ENCODE measurements at regions not wholly inside any gene's neighbourhood (a gene's known extent, or its start where the extent isn't known, plus 50 kb on each side); places are given as distances from the start of the nearest gene placed in this dataset.

DNA sequence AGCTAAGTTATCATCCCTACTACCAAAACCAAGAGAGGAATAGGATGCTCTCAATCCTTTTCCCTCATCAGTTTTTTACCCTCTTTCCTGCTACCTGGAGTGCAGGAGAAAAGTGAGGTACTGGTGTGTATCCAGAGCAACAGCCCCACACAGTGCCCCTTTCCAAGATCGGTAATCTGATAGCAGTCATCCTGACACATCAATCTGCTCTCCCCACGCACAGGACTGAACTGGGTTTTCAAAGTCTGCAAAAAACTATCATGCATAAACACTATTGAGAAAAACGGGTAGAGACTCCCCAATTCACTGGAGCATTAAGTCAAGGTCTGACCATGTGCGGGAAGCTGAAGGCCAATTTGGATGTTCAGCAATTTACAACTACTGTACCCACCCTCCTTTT, 284.8 kb downstream of the RBM26 start:
- DNase-seq (ENCODE audit: low spot score, unreplicated experiment) = no peak
- no peaks in the 10 kb centered on the region for H3K36me3 Mint-ChIP-seq (ENCODE audit: insufficient read depth)
- no peak overlapping the region for H3K27ac Mint-ChIP-seq
- no peak overlapping the region for H3K4me3 Mint-ChIP-seq (ENCODE audit: low read depth)
- peaks cover 2% of the 10 kb centered on the region for H3K9me3 Mint-ChIP-seq (ENCODE audit: low read depth)
- no peaks in the 10 kb centered on the region for H3K27me3 Mint-ChIP-seq
- TF ChIP-seq, protein P1, sequence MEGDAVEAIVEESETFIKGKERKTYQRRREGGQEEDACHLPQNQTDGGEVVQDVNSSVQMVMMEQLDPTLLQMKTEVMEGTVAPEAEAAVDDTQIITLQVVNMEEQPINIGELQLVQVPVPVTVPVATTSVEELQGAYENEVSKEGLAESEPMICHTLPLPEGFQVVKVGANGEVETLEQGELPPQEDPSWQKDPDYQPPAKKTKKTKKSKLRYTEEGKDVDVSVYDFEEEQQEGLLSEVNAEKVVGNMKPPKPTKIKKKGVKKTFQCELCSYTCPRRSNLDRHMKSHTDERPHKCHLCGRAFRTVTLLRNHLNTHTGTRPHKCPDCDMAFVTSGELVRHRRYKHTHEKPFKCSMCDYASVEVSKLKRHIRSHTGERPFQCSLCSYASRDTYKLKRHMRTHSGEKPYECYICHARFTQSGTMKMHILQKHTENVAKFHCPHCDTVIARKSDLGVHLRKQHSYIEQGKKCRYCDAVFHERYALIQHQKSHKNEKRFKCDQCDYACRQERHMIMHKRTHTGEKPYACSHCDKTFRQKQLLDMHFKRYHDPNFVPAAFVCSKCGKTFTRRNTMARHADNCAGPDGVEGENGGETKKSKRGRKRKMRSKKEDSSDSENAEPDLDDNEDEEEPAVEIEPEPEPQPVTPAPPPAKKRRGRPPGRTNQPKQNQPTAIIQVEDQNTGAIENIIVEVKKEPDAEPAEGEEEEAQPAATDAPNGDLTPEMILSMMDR (IDR thresholded peaks at IDR 0.05; ENCODE audit: unreplicated experiment) = no peak
- no peaks in the 10 kb centered on the region for H3K4me1 Mint-ChIP-seq (ENCODE audit: low read depth)

DNA sequence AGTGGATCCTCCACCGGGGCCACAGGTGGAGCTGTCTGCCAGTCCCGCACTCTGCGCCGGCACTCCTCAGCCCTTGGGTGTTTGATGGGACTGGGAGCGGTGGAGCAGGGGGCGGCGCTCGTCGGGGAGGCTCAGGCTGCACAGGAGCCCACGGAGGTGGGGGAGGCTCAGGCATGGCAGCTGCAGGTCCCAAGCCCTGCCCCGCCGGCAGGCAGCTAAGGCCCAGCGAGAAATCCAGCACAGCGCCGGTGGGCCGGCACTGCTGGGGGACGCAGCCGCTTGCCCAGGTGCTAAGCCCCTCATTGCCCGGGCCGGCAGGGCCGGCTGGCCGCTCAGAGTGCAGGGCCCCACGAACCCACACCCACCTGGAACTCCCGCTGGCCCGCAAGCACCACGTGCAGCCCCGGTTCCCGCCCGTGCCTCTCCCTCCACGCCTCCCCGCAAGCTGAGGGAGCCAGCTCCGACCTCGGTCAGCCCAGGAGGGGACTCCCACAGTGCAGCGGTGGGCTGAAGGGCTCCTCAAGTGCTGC, 286.4 kb downstream of the RBM26 start:
- TF ChIP-seq, protein P1 (IDR thresholded peaks at IDR 0.05; ENCODE audit: unreplicated experiment) = no peak
- no peaks in the 10 kb centered on the region for H3K36me3 Mint-ChIP-seq (ENCODE audit: insufficient read depth)
- peaks cover 2% of the 10 kb centered on the region for H3K9me3 Mint-ChIP-seq (ENCODE audit: low read depth)
- DNase-seq (ENCODE audit: low spot score, unreplicated experiment) = no peak
- H3K4me1 Mint-ChIP-seq (ENCODE audit: low read depth) = no peaks in the 10 kb centered on the region
- H3K4me3 Mint-ChIP-seq (ENCODE audit: low read depth) = no peak overlapping the region
- H3K27me3 Mint-ChIP-seq = no peaks in the 10 kb centered on the region
- H3K27ac Mint-ChIP-seq = no peak overlapping the region

DNA sequence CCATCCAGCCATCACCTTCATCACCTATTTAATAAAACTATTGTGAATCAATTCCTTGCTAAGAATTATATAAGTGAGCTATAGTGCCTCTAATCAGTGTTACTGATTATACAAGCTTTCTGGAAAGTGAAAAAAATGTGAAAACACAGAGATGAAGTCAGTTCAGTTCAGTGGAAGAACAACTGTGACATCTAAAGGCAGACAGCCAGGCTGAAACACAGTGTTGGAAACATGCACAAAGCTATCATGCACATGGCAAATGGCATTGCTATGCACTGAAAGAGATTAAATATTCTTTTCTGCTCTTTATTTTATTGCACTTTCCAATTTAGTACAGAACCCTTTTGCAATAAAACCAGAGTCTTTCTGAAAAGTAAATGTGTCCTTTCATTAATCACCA, 294.0 kb downstream of the RBM26 start:
- Mint-ChIP-seq H3K9me3 (ENCODE audit: low read depth) (no peaks in the 10 kb centered on the region), H3K36me3 (ENCODE audit: insufficient read depth) (no peaks in the 10 kb centered on the region), H3K27me3 (no peaks in the 10 kb centered on the region), H3K4me1 (ENCODE audit: low read depth) (no peaks in the 10 kb centered on the region), H3K4me3 (ENCODE audit: low read depth) (no peak overlapping the region), H3K27ac (no peak overlapping the region)
- TF ChIP-seq, protein P1 (IDR thresholded peaks at IDR 0.05; ENCODE audit: unreplicated experiment) = no peak
- no peak for DNase-seq (ENCODE audit: low spot score, unreplicated experiment)

DNA sequence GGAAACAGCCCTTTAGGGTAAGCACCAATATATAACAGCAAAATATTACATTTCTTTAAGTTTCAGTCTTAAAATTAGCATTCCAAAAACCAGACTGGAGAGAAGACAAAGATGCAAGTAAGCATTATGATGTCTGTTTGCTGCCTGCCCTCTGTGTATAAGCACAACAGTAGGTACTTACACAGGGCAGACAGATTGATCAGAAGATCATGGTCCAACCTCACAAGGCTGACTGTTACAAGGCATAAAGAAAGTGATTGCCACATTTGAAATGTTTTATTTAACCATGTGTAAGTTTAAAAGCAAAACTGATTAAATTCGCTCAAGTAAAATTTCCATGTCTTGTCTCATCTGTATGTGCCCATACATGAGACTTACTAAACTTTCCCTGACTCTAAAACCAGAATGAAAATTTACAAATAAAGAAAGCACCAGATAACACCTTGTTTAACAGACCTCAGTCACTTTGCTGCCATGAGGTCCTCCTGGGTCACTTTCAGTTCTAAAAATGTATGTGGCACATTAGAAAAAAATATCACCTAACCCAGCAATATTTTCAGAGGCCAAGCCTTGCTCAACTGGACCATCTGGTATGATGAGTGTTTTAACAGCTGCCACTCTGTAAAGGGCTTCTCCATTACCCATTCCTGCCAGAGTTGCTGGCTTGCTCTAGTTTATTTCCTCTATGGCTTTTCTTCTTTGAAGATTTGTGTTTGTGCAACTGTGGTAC, 297.0 kb downstream of the RBM26 start:
- no peak for DNase-seq (ENCODE audit: low spot score, unreplicated experiment)
- no peaks in the 10 kb centered on the region for H3K27me3 Mint-ChIP-seq
- TF ChIP-seq, protein P1 (IDR thresholded peaks at IDR 0.05; ENCODE audit: unreplicated experiment) = no peak
- H3K4me1 Mint-ChIP-seq (ENCODE audit: low read depth) = no peaks in the 10 kb centered on the region
- H3K36me3 Mint-ChIP-seq (ENCODE audit: insufficient read depth) = no peaks in the 10 kb centered on the region
- H3K9me3 Mint-ChIP-seq (ENCODE audit: low read depth) = no peaks in the 10 kb centered on the region
- H3K27ac Mint-ChIP-seq = no peak overlapping the region
- no peak overlapping the region for H3K4me3 Mint-ChIP-seq (ENCODE audit: low read depth)

DNA sequence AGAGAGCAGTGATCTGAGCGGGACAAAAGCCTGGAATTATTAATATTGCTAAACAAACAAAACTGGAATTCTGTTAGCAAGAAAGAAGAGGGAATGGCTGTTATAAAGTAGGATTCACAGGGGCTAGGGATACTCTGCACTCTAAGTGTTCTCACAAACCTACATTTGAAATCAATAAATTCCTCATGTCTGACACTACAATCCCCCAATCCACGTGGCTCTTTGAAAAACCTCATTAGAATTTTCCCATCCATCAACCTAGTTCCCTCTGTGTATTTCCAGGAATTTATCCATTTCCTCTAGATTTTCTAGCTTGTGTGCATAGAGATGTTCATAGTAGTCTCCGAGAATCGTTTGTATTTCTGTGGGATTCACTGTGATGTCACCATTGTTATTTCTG, 307.5 kb downstream of the RBM26 start:
- H3K4me1 Mint-ChIP-seq (ENCODE audit: low read depth) = peaks cover 8% of the 10 kb centered on the region
- no peak overlapping the region for H3K4me3 Mint-ChIP-seq (ENCODE audit: low read depth)
- no peaks in the 10 kb centered on the region for H3K27me3 Mint-ChIP-seq
- DNase-seq (ENCODE audit: low spot score, unreplicated experiment) = no peak
- H3K27ac Mint-ChIP-seq = no peak overlapping the region
- no peaks in the 10 kb centered on the region for H3K36me3 Mint-ChIP-seq (ENCODE audit: insufficient read depth)
- H3K9me3 Mint-ChIP-seq (ENCODE audit: low read depth) = peaks cover 7% of the 10 kb centered on the region
- TF ChIP-seq, protein P1 (IDR thresholded peaks at IDR 0.05; ENCODE audit: unreplicated experiment) = no peak

Measured in progenitor cell of endocrine pancreas (in vitro differentiated cells).